ENCODE measurements at regions not wholly inside any gene's neighbourhood (a gene's known extent, or its start where the extent isn't known, plus 50 kb on each side); places are given as distances from the start of the nearest gene placed in this dataset.
"Not testable (repeated sequence)": the region's sequence is repeated elsewhere in the genome, so short reads cannot be mapped to it uniquely, and the experiment has no call there.

DNA sequence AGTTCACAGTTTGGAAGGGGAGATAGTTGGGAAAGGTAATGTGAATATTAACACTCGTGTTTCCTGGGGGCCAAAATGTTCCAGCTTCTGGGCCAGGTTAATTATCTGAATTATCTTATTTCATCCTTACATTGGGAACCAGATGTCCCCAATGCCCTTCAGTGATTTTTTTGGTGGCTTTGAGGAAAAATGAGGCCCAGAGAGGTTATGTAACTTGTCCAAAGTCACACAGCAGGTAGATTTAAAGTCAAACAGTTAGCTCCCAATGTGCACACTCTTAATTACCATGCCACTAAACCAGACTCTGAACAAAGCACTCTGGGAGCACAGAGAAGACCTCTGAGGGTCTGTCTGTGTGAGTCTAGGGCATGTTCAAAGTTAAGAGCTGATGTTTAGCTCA, 259.9 kb upstream of the PLGLB2 start:
- not testable (repeated sequence) for TF ChIP-seq EZH2 (optimal IDR thresholded peaks at IDR 0.05; ENCODE audit: low read depth, low read length); EZH2phosphoT487 (IDR thresholded peaks at IDR 0.05; ENCODE audit: low read length)
- TF ChIP-seq, protein P1, sequence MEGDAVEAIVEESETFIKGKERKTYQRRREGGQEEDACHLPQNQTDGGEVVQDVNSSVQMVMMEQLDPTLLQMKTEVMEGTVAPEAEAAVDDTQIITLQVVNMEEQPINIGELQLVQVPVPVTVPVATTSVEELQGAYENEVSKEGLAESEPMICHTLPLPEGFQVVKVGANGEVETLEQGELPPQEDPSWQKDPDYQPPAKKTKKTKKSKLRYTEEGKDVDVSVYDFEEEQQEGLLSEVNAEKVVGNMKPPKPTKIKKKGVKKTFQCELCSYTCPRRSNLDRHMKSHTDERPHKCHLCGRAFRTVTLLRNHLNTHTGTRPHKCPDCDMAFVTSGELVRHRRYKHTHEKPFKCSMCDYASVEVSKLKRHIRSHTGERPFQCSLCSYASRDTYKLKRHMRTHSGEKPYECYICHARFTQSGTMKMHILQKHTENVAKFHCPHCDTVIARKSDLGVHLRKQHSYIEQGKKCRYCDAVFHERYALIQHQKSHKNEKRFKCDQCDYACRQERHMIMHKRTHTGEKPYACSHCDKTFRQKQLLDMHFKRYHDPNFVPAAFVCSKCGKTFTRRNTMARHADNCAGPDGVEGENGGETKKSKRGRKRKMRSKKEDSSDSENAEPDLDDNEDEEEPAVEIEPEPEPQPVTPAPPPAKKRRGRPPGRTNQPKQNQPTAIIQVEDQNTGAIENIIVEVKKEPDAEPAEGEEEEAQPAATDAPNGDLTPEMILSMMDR (IDR thresholded peaks at IDR 0.05; ENCODE audit: low read length) = not testable (repeated sequence)

All from MM.1S (cell line).